HG03378 (cell line): ENCODE measurements at regions not wholly inside any gene's neighbourhood (a gene's known extent, or its start where the extent isn't known, plus 50 kb on each side); places are given as distances from the start of the nearest gene placed in this dataset.

Experiments
- ATAC-seq: cut with Tn5 transposase; IDR thresholded peaks from one replicate; pipeline ENCODE4 v1.9.1; 2021; ENCODE audit warnings: mild to moderate bottlenecking, moderate library complexity; ENCODE audit not compliant: unreplicated experiment

- no peak for ATAC-seq
Measured at GRCh38 chr1:50300297-50300696, 122.9 kb downstream of the DMRTA2 start.

GRCh38 chr1:50295566-50295965 is 127.7 kb downstream of the DMRTA2 start:
- no peak for ATAC-seq

GRCh38 chr1:50292276-50292675 is 131.0 kb downstream of the DMRTA2 start:
- ATAC-seq: no peak

GRCh38 chr1:50289495-50289894 is 133.7 kb downstream of the DMRTA2 start:
- no peak for ATAC-seq

- ATAC-seq: no peak
Measured at GRCh38 chr1:50285994-50286393, 137.2 kb downstream of the DMRTA2 start.

GRCh38 chr1:50279622-50280330 is 143.5 kb downstream of the DMRTA2 start:
- ATAC-seq: no peak

GRCh38 chr1:50278961-50279360 is 144.3 kb downstream of the DMRTA2 start:
- ATAC-seq: no peak

GRCh38 chr1:50278410-50278809 is 144.8 kb downstream of the DMRTA2 start:
- ATAC-seq: no peak

- no peak for ATAC-seq
Measured at GRCh38 chr1:50275566-50275965, 147.7 kb downstream of the DMRTA2 start.

GRCh38 chr1:50272912-50273311 is 150.3 kb downstream of the DMRTA2 start:
- ATAC-seq: no peak

GRCh38 chr1:50271968-50272578 is 151.2 kb downstream of the DMRTA2 start:
- ATAC-seq: no peak

- no peak for ATAC-seq
Measured at GRCh38 chr1:50271337-50271736, 151.9 kb downstream of the DMRTA2 start.

GRCh38 chr1:50270926-50271325 is 152.3 kb downstream of the DMRTA2 start:
- ATAC-seq: no peak

GRCh38 chr1:50268049-50268448 is 155.2 kb downstream of the DMRTA2 start:
- no peak for ATAC-seq

GRCh38 chr1:50266509-50266908 is 156.7 kb downstream of the DMRTA2 start:
- ATAC-seq: no peak

GRCh38 chr1:50265790-50266314 is 157.1 kb downstream of the ELAVL4 start:
- ATAC-seq: no peak

- ATAC-seq: no peak
Measured at GRCh38 chr1:50264590-50264989, 155.9 kb downstream of the ELAVL4 start.

GRCh38 chr1:50262436-50262835 is 153.7 kb downstream of the ELAVL4 start:
- no peak for ATAC-seq

- ATAC-seq: no peak
Measured at GRCh38 chr1:50261951-50262350, 153.2 kb downstream of the ELAVL4 start.

- ATAC-seq: no peak
Measured at GRCh38 chr1:50257940-50258685, 149.4 kb downstream of the ELAVL4 start.

- no peak for ATAC-seq
Measured at GRCh38 chr1:50257029-50257428, 148.3 kb downstream of the ELAVL4 start.
